ENCODE measurements at regions not wholly inside any gene's neighbourhood (a gene's known extent, or its start where the extent isn't known, plus 50 kb on each side); places are given as distances from the start of the nearest gene placed in this dataset.
A peak's percentile ranks its signal among the peaks of the same experiment; 100 is the strongest.

- DNase-seq (ENCODE audit: low spot score), result peak; percentile 78
These were observed 310.8 kb downstream of the TCERG1L start for GRCh38 chr10:131000743-131001142.

GRCh38 chr10:131001438-131001837, 310.1 kb downstream of the TCERG1L start:
- peak; percentile 65 for DNase-seq (ENCODE audit: low spot score)

GRCh38 chr10:131002031-131002861, 309.3 kb downstream of the TCERG1L start:
- peak; percentile 79 for DNase-seq (ENCODE audit: low spot score)

GRCh38 chr10:131003455-131003854, 308.1 kb downstream of the TCERG1L start:
- DNase-seq (ENCODE audit: low spot score), result no peak

GRCh38 chr10:131004276-131004675, 307.2 kb downstream of the TCERG1L start:
- DNase-seq (ENCODE audit: low spot score), result no peak

GRCh38 chr10:131006458-131007256, 304.9 kb downstream of the TCERG1L start:
- DNase-seq (ENCODE audit: low spot score), result peak; percentile 59

GRCh38 chr10:131009791-131010190, 301.7 kb downstream of the TCERG1L start:
- DNase-seq (ENCODE audit: low spot score), result peak; percentile 20

GRCh38 chr10:131010965-131011575, 300.5 kb downstream of the TCERG1L start:
- DNase-seq (ENCODE audit: low spot score), result peak; percentile 60

- peak; percentile 65 for DNase-seq (ENCODE audit: low spot score)
These were observed 299.4 kb downstream of the TCERG1L start for GRCh38 chr10:131011936-131012640.

GRCh38 chr10:131012641-131012985, 298.9 kb downstream of the TCERG1L start:
- DNase-seq (ENCODE audit: low spot score), result peak; percentile 76

GRCh38 chr10:131013281-131013912, 298.1 kb downstream of the TCERG1L start:
- peak; percentile 72 for DNase-seq (ENCODE audit: low spot score)

GRCh38 chr10:131014271-131014670, 297.2 kb downstream of the TCERG1L start:
- peak; percentile 53 for DNase-seq (ENCODE audit: low spot score)

GRCh38 chr10:131015271-131015670, 296.2 kb downstream of the TCERG1L start:
- DNase-seq (ENCODE audit: low spot score), result peak; percentile 74

- DNase-seq (ENCODE audit: low spot score), result peak; percentile 74
These were observed 295.0 kb downstream of the TCERG1L start for GRCh38 chr10:131016556-131016955.

GRCh38 chr10:131017566-131018285, 293.8 kb downstream of the TCERG1L start:
- peak; percentile 82 for DNase-seq (ENCODE audit: low spot score)

GRCh38 chr10:131018886-131019500, 292.5 kb downstream of the TCERG1L start:
- DNase-seq (ENCODE audit: low spot score), result peak; percentile 87

GRCh38 chr10:131019696-131020095, 291.8 kb downstream of the TCERG1L start:
- peak; percentile 78 for DNase-seq (ENCODE audit: low spot score)

- DNase-seq (ENCODE audit: low spot score), result peak; percentile 45
These were observed 290.7 kb downstream of the TCERG1L start for GRCh38 chr10:131020775-131021174.

- peak; percentile 69 for DNase-seq (ENCODE audit: low spot score)
These were observed 290.1 kb downstream of the TCERG1L start for GRCh38 chr10:131021246-131021895.

Measured in mesenteric fat pad (tissue), 1 donor.